ENCODE measurements at regions not wholly inside any gene's neighbourhood (a gene's known extent, or its start where the extent isn't known, plus 50 kb on each side); places are given as distances from the start of the nearest gene placed in this dataset.

GRCh38 chr2:220033546-220033945 lies 406.1 kb downstream of the SLC4A3 start:
- no peak overlapping the region for H3K23ac ChIP-seq (ENCODE audit: insufficient read length, low read depth, low read length)
- H3K14ac ChIP-seq (ENCODE audit: insufficient read depth, low read length): no peak overlapping the region
- H4K5ac ChIP-seq (ENCODE audit: insufficient read length, low read depth, low read length): no peak overlapping the region
- no peak overlapping the region for H2BK5ac ChIP-seq (ENCODE audit: insufficient read length, low read length)
- WGBS (ENCODE audit: extremely low coverage, insufficient read length, low lambda C conversion rate): no CpG with 5 or more reads among the region's 1 CpG
- no peak overlapping the region for H4K8ac ChIP-seq (replicated peaks; ENCODE audit: insufficient read length, low read depth, low read length)
- no peak overlapping the region for H2BK120ac ChIP-seq (ENCODE audit: low read depth, low read length, poor library complexity, severe bottlenecking)
- H3K9me3 ChIP-seq (ENCODE audit: control insufficient read depth, low read depth, low read length): no peaks in the 10 kb centered on the region
- H3K27me3 Mint-ChIP-seq (ENCODE audit: low read depth): no peaks in the 10 kb centered on the region
- H2BK12ac ChIP-seq (ENCODE audit: insufficient read length, low read depth, low read length): no peak overlapping the region
- no peak overlapping the region for H3T11ph ChIP-seq (ENCODE audit: low read length)
- H3K4me1 ChIP-seq (ENCODE audit: insufficient read depth, low read length): no peaks in the 10 kb centered on the region
- H2AK5ac ChIP-seq (ENCODE audit: insufficient read length, low read length): no peak overlapping the region
- no peaks in the 10 kb centered on the region for H4K20me1 ChIP-seq (ENCODE audit: control insufficient read depth, insufficient read depth, insufficient read length)
- no peak overlapping the region for H3K27ac ChIP-seq (ENCODE audit: insufficient read length, low read depth, low read length)
- no peak overlapping the region for H2BK15ac ChIP-seq (ENCODE audit: low read depth, low read length)
- peaks cover 0 to 4% of the 10 kb centered on the region in 2 experiments; a peak in 1 of 4 replicates for H3K4me1 Mint-ChIP-seq
- no peaks in the 10 kb centered on the region for H3K23me2 ChIP-seq (ENCODE audit: insufficient read length, low read depth, low read length, poor library complexity, severe bottlenecking)
- no peak for DNase-seq
- H3K9me3 Mint-ChIP-seq: peaks cover 0 to 3% of the 10 kb centered on the region in 2 experiments; a peak in 2 of 5 replicates
- H3K4me2 ChIP-seq (ENCODE audit: insufficient read depth, insufficient read length, low read length): no peak overlapping the region
- H3K18ac ChIP-seq (ENCODE audit: insufficient read length, low read depth, low read length): no peak overlapping the region
- no peak overlapping the region for H3K9ac ChIP-seq (ENCODE audit: extremely low read depth, insufficient read length, low read length)
- no peak overlapping the region for H3K4me3 Mint-ChIP-seq
- no peaks in the 10 kb centered on the region; a peak in 2 of 7 replicates for H3K36me3 Mint-ChIP-seq (ENCODE audit: insufficient read depth in 1 of 3, low read depth in 3 of 3)
- no peak overlapping the region for H3K27ac Mint-ChIP-seq
- H3K79me1 ChIP-seq (ENCODE audit: insufficient read depth, low read depth, low read length, poor library complexity, severe bottlenecking): no peaks in the 10 kb centered on the region
- no peak overlapping the region for H4K91ac ChIP-seq (ENCODE audit: insufficient read length, low read depth, low read length)
- no peak overlapping the region for H2AFZ ChIP-seq (ENCODE audit: low read length)
- H3K56ac ChIP-seq (ENCODE audit: insufficient read length, low read depth, low read length): no peak overlapping the region
- no peaks in the 10 kb centered on the region for H3K27me3 ChIP-seq (ENCODE audit: insufficient read depth, low read length)
- no peak overlapping the region for H3K4ac ChIP-seq (ENCODE audit: low read depth, low read length)
- no peaks in the 10 kb centered on the region for H3K79me2 ChIP-seq (ENCODE audit: insufficient read depth, low read length)
- no peak overlapping the region for H2BK20ac ChIP-seq (ENCODE audit: low read depth, low read length, poor library complexity, severe bottlenecking)
- no peak for TF ChIP-seq CTCF (conservative IDR thresholded peaks at IDR 0.05)
